Thymus (tissue), 11 donors: ENCODE measurements at regions not wholly inside any gene's neighbourhood (a gene's known extent, or its start where the extent isn't known, plus 50 kb on each side); places are given as distances from the start of the nearest gene placed in this dataset.

Experiments used
- DNase-seq, 9 donors: peaks; one replicate each; pipeline ENCODE4 v3.0.0-alpha.2; 2013; ENCODE audit warnings: low spot score in 9 of 9, low read depth in 6 of 9, missing footprints in 1 of 9
- H3K27ac ChIP-seq, 2 donors: one replicate each; pipeline ENCODE4 v1.5.1; 2013; ENCODE audit warnings: control low read depth in 1 of 2, low read depth in 1 of 2, low read length in 1 of 2, mild to moderate bottlenecking in 1 of 2, moderate library complexity in 1 of 2
- H3K27me3 ChIP-seq, 2 donors: one replicate each; pipeline ENCODE4 v1.5.1; 2013; ENCODE audit warnings: low read length in 1 of 2; ENCODE audit not compliant: control insufficient read depth in 2 of 2, insufficient read depth in 1 of 2
- H3K36me3 ChIP-seq, 2 donors: one replicate each; pipeline ENCODE4 v1.5.1; 2013; ENCODE audit warnings: low read length in 1 of 2, mild to moderate bottlenecking in 1 of 2, moderate library complexity in 1 of 2; ENCODE audit not compliant: control insufficient read depth in 2 of 2, insufficient read depth in 2 of 2
- H3K4me1 ChIP-seq, 2 donors: one replicate each; pipeline ENCODE4 v1.5.1; 2013; ENCODE audit warnings: low read length in 2 of 2; ENCODE audit not compliant: control insufficient read depth in 2 of 2, insufficient read depth in 2 of 2
- H3K4me3 ChIP-seq, 2 donors: one replicate each; pipeline ENCODE4 v1.5.1; 2013; ENCODE audit warnings: low read length in 2 of 2, control low read depth in 1 of 2, mild to moderate bottlenecking in 1 of 2
- H3K9me3 ChIP-seq, 2 donors: one replicate each; pipeline ENCODE4 v1.5.1; 2013; ENCODE audit warnings: low read length in 1 of 2, mild to moderate bottlenecking in 1 of 2; ENCODE audit not compliant: control insufficient read depth in 2 of 2, insufficient read depth in 1 of 2
- WGBS: extraction: QIAGEN DNeasy Blood & Tissue Kit; methylation state at CpG from one replicate; pipeline ENCODE4 v1.1.7; 2013; 5-methylcytosine and 5-hydroxymethylcytosine counted together
- donor health status: healthy.

GRCh38 chr10:36817898-36818297 is 307.5 kb upstream of the ANKRD30A start:
- DNase-seq: no peak
- peaks cover 0 to 10% of the 10 kb centered on the region in 2 donors for H3K9me3 ChIP-seq
- WGBS: 92% methylated on average over 15 of the region's 15 CpGs
- no peak overlapping the region for H3K27ac ChIP-seq
- H3K4me3 ChIP-seq: no peak overlapping the region
- no peaks in the 10 kb centered on the region for H3K4me1 ChIP-seq
- H3K36me3 ChIP-seq: no peaks in the 10 kb centered on the region
- H3K27me3 ChIP-seq: no peaks in the 10 kb centered on the region

GRCh38 chr10:36808625-36809362 is 316.6 kb upstream of the ANKRD30A start:
- H3K27me3 ChIP-seq: no peaks in the 10 kb centered on the region
- no peaks in the 10 kb centered on the region for H3K36me3 ChIP-seq
- no peak overlapping the region for H3K4me3 ChIP-seq
- H3K9me3 ChIP-seq: peaks cover 0 to 4% of the 10 kb centered on the region in 2 donors
- no peaks in the 10 kb centered on the region for H3K4me1 ChIP-seq
- H3K27ac ChIP-seq: no peak overlapping the region
- no peak for DNase-seq
- 86% methylated on average over 2 of the region's 2 CpGs for WGBS

GRCh38 chr10:36803229-36803628 is 322.2 kb upstream of the ANKRD30A start:
- Histone ChIP-seq H3K27ac (no peak overlapping the region), H3K9me3 (no peaks in the 10 kb centered on the region), H3K4me1 (no peaks in the 10 kb centered on the region), H3K4me3 (no peak overlapping the region), H3K36me3 (no peaks in the 10 kb centered on the region), H3K27me3 (no peaks in the 10 kb centered on the region)
- DNase-seq: no peak
- 92% methylated on average over 6 of the region's 6 CpGs for WGBS

- Histone ChIP-seq H3K27ac (no peak overlapping the region), H3K4me3 (no peak overlapping the region), H3K9me3 (no peaks in the 10 kb centered on the region), H3K4me1 (no peaks in the 10 kb centered on the region), H3K27me3 (no peaks in the 10 kb centered on the region), H3K36me3 (no peaks in the 10 kb centered on the region)
- WGBS: 85% methylated on average over 13 of the region's 13 CpGs
- no peak for DNase-seq
Measured at GRCh38 chr10:36802490-36803153, 322.8 kb upstream of the ANKRD30A start.

GRCh38 chr10:36801660-36802059 is 323.7 kb upstream of the ANKRD30A start:
- Histone ChIP-seq H3K4me3 (no peak overlapping the region), H3K27me3 (no peaks in the 10 kb centered on the region), H3K36me3 (no peaks in the 10 kb centered on the region), H3K27ac (no peak overlapping the region), H3K9me3 (no peaks in the 10 kb centered on the region), H3K4me1 (no peaks in the 10 kb centered on the region)
- no peak for DNase-seq
- 77% methylated on average over 3 of the region's 3 CpGs for WGBS

- no peaks in the 10 kb centered on the region for H3K27me3 ChIP-seq
- no peaks in the 10 kb centered on the region for H3K9me3 ChIP-seq
- H3K36me3 ChIP-seq: no peaks in the 10 kb centered on the region
- H3K4me3 ChIP-seq: no peak overlapping the region
- H3K4me1 ChIP-seq: no peaks in the 10 kb centered on the region
- 75% methylated on average over 3 of the region's 3 CpGs for WGBS
- DNase-seq: no peak
- H3K27ac ChIP-seq: no peak overlapping the region
Measured at GRCh38 chr10:36794981-36795380, 330.4 kb upstream of the ANKRD30A start.

- no peaks in the 10 kb centered on the region for H3K9me3 ChIP-seq
- 83% methylated on average over 4 of the region's 4 CpGs for WGBS
- H3K4me1 ChIP-seq: no peaks in the 10 kb centered on the region
- H3K27me3 ChIP-seq: no peaks in the 10 kb centered on the region
- no peak overlapping the region for H3K27ac ChIP-seq
- H3K36me3 ChIP-seq: no peaks in the 10 kb centered on the region
- H3K4me3 ChIP-seq: no peak overlapping the region
- no peak for DNase-seq
Measured at GRCh38 chr10:36789974-36790373, 335.4 kb upstream of the ANKRD30A start.

GRCh38 chr10:36788152-36788551 is 337.2 kb upstream of the ANKRD30A start:
- no peak overlapping the region for H3K27ac ChIP-seq
- H3K9me3 ChIP-seq: no peaks in the 10 kb centered on the region
- no peaks in the 10 kb centered on the region for H3K4me1 ChIP-seq
- H3K27me3 ChIP-seq: no peaks in the 10 kb centered on the region
- DNase-seq: no peak
- no peak overlapping the region for H3K4me3 ChIP-seq
- whole genome bisulfite sequencing: 87% methylated on average over 2 of the region's 2 CpGs
- H3K36me3 ChIP-seq: no peaks in the 10 kb centered on the region

GRCh38 chr10:36783400-36783799 is 342.0 kb upstream of the ANKRD30A start:
- H3K27ac ChIP-seq: no peak overlapping the region
- no peaks in the 10 kb centered on the region for H3K9me3 ChIP-seq
- WGBS: 86% methylated on average over 5 of the region's 5 CpGs
- no peaks in the 10 kb centered on the region for H3K4me1 ChIP-seq
- H3K27me3 ChIP-seq: no peaks in the 10 kb centered on the region
- no peak for DNase-seq
- no peaks in the 10 kb centered on the region for H3K36me3 ChIP-seq
- no peak overlapping the region for H3K4me3 ChIP-seq
